A673 (cell line): ENCODE measurements at regions not wholly inside any gene's neighbourhood (a gene's known extent, or its start where the extent isn't known, plus 50 kb on each side); places are given as distances from the start of the nearest gene placed in this dataset.
"Not testable (repeated sequence)": the region's sequence is repeated elsewhere in the genome, so short reads cannot be mapped to it uniquely, and the experiment has no call there.

Source experiments
- CTCF ChIP-seq: fragments of 300-800, 200-600 bp; sonication (generic); conservative IDR thresholded peaks from 2 replicates; pipeline ENCODE4 v1.5.1; 2017; ENCODE audit warnings: low read depth, mild to moderate bottlenecking, antibody characterized with exemption, low read length, moderate library complexity, mixed read lengths
- EZH2 ChIP-seq: fragments of 200-600 bp; sonication (generic); IDR thresholded peaks from 2 replicates; pipeline ENCODE4 v1.6.1; 2017; ENCODE audit warnings: borderline replicate concordance, low read depth, mild to moderate bottlenecking, mixed read lengths, antibody characterized with exemption, low read length; ENCODE audit not compliant: poor library complexity, severe bottlenecking

- not testable (repeated sequence) for TF ChIP-seq CTCF, EZH2
Measured at GRCh38 chr22:11578115-11578514, 3949.9 kb upstream of the OR11H1 start.
